C4-2B (cell line): ENCODE measurements at regions not wholly inside any gene's neighbourhood (a gene's known extent, or its start where the extent isn't known, plus 50 kb on each side); places are given as distances from the start of the nearest gene placed in this dataset.

Experiments
- H3K27ac ChIP-seq: fragments of 450-650 bp; 2 replicates; pipeline ENCODE4 v1.5.1; 2017
- CTCF ChIP-seq: fragments of 450-650 bp; conservative IDR thresholded peaks from 2 replicates; pipeline ENCODE4 v1.5.1; 2017; ENCODE audit warnings: mild to moderate bottlenecking
- ZFX ChIP-seq: fragments of 450-650 bp; IDR thresholded peaks from 2 replicates; pipeline ENCODE4 v1.6.1; 2017

- no peak overlapping the region for H3K27ac ChIP-seq
- TF ChIP-seq CTCF: no peak
- no peak for TF ChIP-seq ZFX
Observed at GRCh38 chr22:47474895-47475294, 712.4 kb downstream of the TBC1D22A start.

GRCh38 chr22:47474464-47474863, 712.0 kb downstream of the TBC1D22A start:
- TF ChIP-seq ZFX (no peak), CTCF (no peak)
- no peak overlapping the region for H3K27ac ChIP-seq

GRCh38 chr22:47472636-47473035, 710.2 kb downstream of the TBC1D22A start:
- no peak overlapping the region for H3K27ac ChIP-seq
- TF ChIP-seq CTCF (no peak), ZFX (no peak)

- no peak overlapping the region for H3K27ac ChIP-seq
- TF ChIP-seq ZFX (no peak), CTCF (no peak)
Observed at GRCh38 chr22:47471406-47471805, 709.0 kb downstream of the TBC1D22A start.

GRCh38 chr22:47465809-47466208, 703.4 kb downstream of the TBC1D22A start:
- TF ChIP-seq CTCF (no peak), ZFX (no peak)
- H3K27ac ChIP-seq: no peak overlapping the region

- no peak for TF ChIP-seq ZFX
- TF ChIP-seq CTCF: no peak
- H3K27ac ChIP-seq: no peak overlapping the region
Observed at GRCh38 chr22:47465222-47465621, 702.8 kb downstream of the TBC1D22A start.

GRCh38 chr22:47463220-47463619, 700.8 kb downstream of the TBC1D22A start:
- no peak for TF ChIP-seq ZFX
- TF ChIP-seq CTCF: no peak
- H3K27ac ChIP-seq: no peak overlapping the region
